ENCODE measurements at regions not wholly inside any gene's neighbourhood (a gene's known extent, or its start where the extent isn't known, plus 50 kb on each side); places are given as distances from the start of the nearest gene placed in this dataset.

DNA sequence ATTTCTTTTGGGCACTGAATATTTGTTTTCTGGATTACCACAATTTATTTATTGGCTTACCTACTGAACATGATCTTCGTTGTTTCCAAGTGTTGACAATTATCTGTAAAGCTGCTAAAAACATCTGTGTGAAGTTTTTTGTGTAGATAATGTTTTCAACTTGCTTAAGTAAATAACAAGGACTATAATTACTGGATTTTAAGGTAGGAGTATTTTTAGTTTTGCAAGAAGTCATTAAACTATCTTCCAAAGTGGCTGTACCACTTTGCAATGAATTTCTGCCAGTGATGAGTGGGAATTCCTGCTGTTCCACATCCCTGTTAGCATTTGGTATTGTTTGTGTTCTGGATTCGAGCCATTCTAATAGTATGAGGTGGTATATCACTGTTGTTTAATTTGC is 702.2 kb downstream of the MECOM start:
- Histone ChIP-seq H3K79me2 (ENCODE audit: insufficient read depth, low read length) (no peaks in the 10 kb centered on the region), H3K9me3 (ENCODE audit: control insufficient read depth in 1 of 2, insufficient read depth in 1 of 2, low read depth in 1 of 2, low read length in 2 of 2) (no peaks in the 10 kb centered on the region), H3K9ac (ENCODE audit: low read length) (no peak overlapping the region), H3K4me1 (ENCODE audit: control insufficient read depth in 1 of 2, insufficient read depth in 2 of 2, low read length in 2 of 2) (no peaks in the 10 kb centered on the region), H3K9me2 (ENCODE audit: insufficient read depth) (no peaks in the 10 kb centered on the region), H3K4me3 (replicated peaks in 1 of 2; ENCODE audit: low read depth in 1 of 2, low read length in 2 of 2) (no peak overlapping the region), H3K36me3 (ENCODE audit: control insufficient read depth in 1 of 2, insufficient read depth in 2 of 2, low read length in 2 of 2) (no peaks in the 10 kb centered on the region), H3K27ac (ENCODE audit: low read depth, low read length) (no peak overlapping the region), H4K20me1 (ENCODE audit: insufficient read depth) (no peaks in the 10 kb centered on the region), H3K27me3 (ENCODE audit: insufficient read depth, low read length) (no peaks in the 10 kb centered on the region), H3K4me2 (ENCODE audit: low read length) (no peak overlapping the region), H2AFZ (ENCODE audit: low read depth, low read length, poor library complexity, severe bottlenecking) (no peak overlapping the region)
- intact Hi-C loops (cut with micrococcal nuclease), result no loop called here
- TF ChIP-seq, protein P1, sequence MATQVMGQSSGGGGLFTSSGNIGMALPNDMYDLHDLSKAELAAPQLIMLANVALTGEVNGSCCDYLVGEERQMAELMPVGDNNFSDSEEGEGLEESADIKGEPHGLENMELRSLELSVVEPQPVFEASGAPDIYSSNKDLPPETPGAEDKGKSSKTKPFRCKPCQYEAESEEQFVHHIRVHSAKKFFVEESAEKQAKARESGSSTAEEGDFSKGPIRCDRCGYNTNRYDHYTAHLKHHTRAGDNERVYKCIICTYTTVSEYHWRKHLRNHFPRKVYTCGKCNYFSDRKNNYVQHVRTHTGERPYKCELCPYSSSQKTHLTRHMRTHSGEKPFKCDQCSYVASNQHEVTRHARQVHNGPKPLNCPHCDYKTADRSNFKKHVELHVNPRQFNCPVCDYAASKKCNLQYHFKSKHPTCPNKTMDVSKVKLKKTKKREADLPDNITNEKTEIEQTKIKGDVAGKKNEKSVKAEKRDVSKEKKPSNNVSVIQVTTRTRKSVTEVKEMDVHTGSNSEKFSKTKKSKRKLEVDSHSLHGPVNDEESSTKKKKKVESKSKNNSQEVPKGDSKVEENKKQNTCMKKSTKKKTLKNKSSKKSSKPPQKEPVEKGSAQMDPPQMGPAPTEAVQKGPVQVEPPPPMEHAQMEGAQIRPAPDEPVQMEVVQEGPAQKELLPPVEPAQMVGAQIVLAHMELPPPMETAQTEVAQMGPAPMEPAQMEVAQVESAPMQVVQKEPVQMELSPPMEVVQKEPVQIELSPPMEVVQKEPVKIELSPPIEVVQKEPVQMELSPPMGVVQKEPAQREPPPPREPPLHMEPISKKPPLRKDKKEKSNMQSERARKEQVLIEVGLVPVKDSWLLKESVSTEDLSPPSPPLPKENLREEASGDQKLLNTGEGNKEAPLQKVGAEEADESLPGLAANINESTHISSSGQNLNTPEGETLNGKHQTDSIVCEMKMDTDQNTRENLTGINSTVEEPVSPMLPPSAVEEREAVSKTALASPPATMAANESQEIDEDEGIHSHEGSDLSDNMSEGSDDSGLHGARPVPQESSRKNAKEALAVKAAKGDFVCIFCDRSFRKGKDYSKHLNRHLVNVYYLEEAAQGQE (IDR thresholded peaks at IDR 0.05; ENCODE audit: low read depth), result no peak
- TF ChIP-seq YY1 (IDR thresholded peaks at IDR 0.05; ENCODE audit: extremely low read depth, insufficient replicate concordance, low read depth, low read length), result no peak
- no peak for TF ChIP-seq TCF7L2 (IDR thresholded peaks at IDR 0.05; ENCODE audit: borderline replicate concordance, extremely low read depth, insufficient read depth, insufficient read length)
- no peak for TF ChIP-seq SRF (IDR thresholded peaks at IDR 0.05; ENCODE audit: low read depth)
- no peak for TF ChIP-seq ZFX (IDR thresholded peaks at IDR 0.05)
- RAD21 ChIA-PET (ENCODE audit: low non-redundant PET in 1 of 2, low total read pairs in 2 of 2, uncharacterized antibody in 2 of 2, unreplicated experiment in 2 of 2), result no interaction called here
- BruUV-seq (replicated peaks), result no TSS peak
- CTCF ChIA-PET, result interaction anchor here (1.1 kb wide), 1 partner anchor 9 kb away, joined by 5 read pairs; no protein-coding TSS in a partner anchor
- DNase-seq (ENCODE audit: low read depth, low spot score) (no peak), ATAC-seq (no peak)
- POLR2A ChIA-PET, result no interaction called here

DNA sequence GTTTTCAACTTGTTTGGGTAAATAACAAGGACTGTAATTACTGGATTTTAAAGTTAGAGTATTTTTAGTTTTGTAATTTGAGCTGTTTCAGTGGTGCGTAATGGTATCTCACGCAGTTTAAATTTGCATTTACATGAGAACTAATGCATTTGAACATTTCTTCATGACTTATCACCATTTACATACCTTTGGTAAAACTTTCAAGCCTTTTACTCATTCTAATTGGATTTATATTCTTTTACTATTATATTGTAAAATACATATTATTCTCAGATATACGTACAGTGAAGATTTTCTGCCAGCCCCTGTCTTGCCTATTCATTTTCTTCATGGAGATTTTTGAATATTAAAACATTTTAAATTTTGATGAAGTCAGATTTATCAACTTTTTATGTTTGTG is 703.8 kb downstream of the MECOM start:
- H3K4me2 ChIP-seq (ENCODE audit: low read length), result no peak overlapping the region
- RAD21 ChIA-PET (ENCODE audit: low non-redundant PET in 1 of 2, low total read pairs in 2 of 2, uncharacterized antibody in 2 of 2, unreplicated experiment in 2 of 2), result no interaction called here
- H2AFZ ChIP-seq (ENCODE audit: low read depth, low read length, poor library complexity, severe bottlenecking), result no peak overlapping the region
- CTCF ChIA-PET, result no interaction called here
- no peak for ATAC-seq
- H3K9me3 ChIP-seq (ENCODE audit: control insufficient read depth in 1 of 2, insufficient read depth in 1 of 2, low read depth in 1 of 2, low read length in 2 of 2), result no peaks in the 10 kb centered on the region
- no peak overlapping the region for H3K9ac ChIP-seq (ENCODE audit: low read length)
- H3K4me3 ChIP-seq (replicated peaks in 1 of 2; ENCODE audit: low read depth in 1 of 2, low read length in 2 of 2), result no peak overlapping the region
- H3K27ac ChIP-seq (ENCODE audit: low read depth, low read length), result no peak overlapping the region
- H3K27me3 ChIP-seq (ENCODE audit: insufficient read depth, low read length), result no peaks in the 10 kb centered on the region
- no peaks in the 10 kb centered on the region for H3K4me1 ChIP-seq (ENCODE audit: control insufficient read depth in 1 of 2, insufficient read depth in 2 of 2, low read length in 2 of 2)
- no peaks in the 10 kb centered on the region for H3K79me2 ChIP-seq (ENCODE audit: insufficient read depth, low read length)
- POLR2A ChIA-PET, result no interaction called here
- H3K9me2 ChIP-seq (ENCODE audit: insufficient read depth), result no peaks in the 10 kb centered on the region
- intact Hi-C loops (cut with micrococcal nuclease), result no loop called here
- DNase-seq (ENCODE audit: low read depth, low spot score), result no peak
- no peaks in the 10 kb centered on the region for H4K20me1 ChIP-seq (ENCODE audit: insufficient read depth)
- BruUV-seq (replicated peaks), result no TSS peak
- H3K36me3 ChIP-seq (ENCODE audit: control insufficient read depth in 1 of 2, insufficient read depth in 2 of 2, low read length in 2 of 2), result no peaks in the 10 kb centered on the region
- TF ChIP-seq, protein P1 (IDR thresholded peaks at IDR 0.05; ENCODE audit: low read depth), result no peak
- TF ChIP-seq CEBPB (IDR thresholded peaks at IDR 0.05; ENCODE audit: low read depth) (no peak), SP1 (IDR thresholded peaks at IDR 0.05; ENCODE audit: low read depth) (no peak), EZH2 (IDR thresholded peaks at IDR 0.05) (no peak), ZFX (IDR thresholded peaks at IDR 0.05) (no peak), YY1 (IDR thresholded peaks at IDR 0.05; ENCODE audit: extremely low read depth, insufficient replicate concordance, low read depth, low read length) (no peak), EZH2phosphoT487 (IDR thresholded peaks at IDR 0.05; ENCODE audit: borderline replicate concordance) (no peak), CBX3 (IDR thresholded peaks at IDR 0.05; ENCODE audit: low read depth) (no peak), SRF (IDR thresholded peaks at IDR 0.05; ENCODE audit: low read depth) (no peak), FOSL1 (IDR thresholded peaks at IDR 0.05; ENCODE audit: low read depth) (no peak), EGR1 (IDR thresholded peaks at IDR 0.05; ENCODE audit: low read depth) (no peak), ELF1 (IDR thresholded peaks at IDR 0.05; ENCODE audit: borderline replicate concordance, low read depth) (no peak), TCF7L2 (IDR thresholded peaks at IDR 0.05; ENCODE audit: borderline replicate concordance, extremely low read depth, insufficient read depth, insufficient read length) (no peak), SIN3A (IDR thresholded peaks at IDR 0.05; ENCODE audit: low read depth) (no peak)
